Kidney epithelial cell (primary cell): ENCODE measurements at regions not wholly inside any gene's neighbourhood (a gene's known extent, or its start where the extent isn't known, plus 50 kb on each side); places are given as distances from the start of the nearest gene placed in this dataset.

ENCODE experiments used
- DNase-seq: peaks from one replicate; pipeline ENCODE4 v3.0.0-alpha.2; 2010; ENCODE audit warnings: low read depth
- H3K27me3 ChIP-seq: 2 replicates; pipeline ENCODE4 v1.6.0; 2011; ENCODE audit warnings: low read length; ENCODE audit not compliant: control insufficient read depth, insufficient read depth
- H3K36me3 ChIP-seq: 2 replicates; pipeline ENCODE4 v1.5.1; 2011; ENCODE audit warnings: low read length; ENCODE audit not compliant: control insufficient read depth, insufficient read depth
- H3K4me3 ChIP-seq: 2 replicates; pipeline ENCODE4 v1.5.1; 2011; ENCODE audit warnings: low read depth, mild to moderate bottlenecking, control low read depth, low read length
- TF ChIP-seq, protein P1 (sequence below): IDR thresholded peaks from 2 replicates; pipeline ENCODE4 v1.5.1; 2011; ENCODE audit warnings: mild to moderate bottlenecking, moderate library complexity, low read length, control low read depth, inconsistent platforms; ENCODE audit not compliant: insufficient read depth, poor library complexity, severe bottlenecking

DNA sequence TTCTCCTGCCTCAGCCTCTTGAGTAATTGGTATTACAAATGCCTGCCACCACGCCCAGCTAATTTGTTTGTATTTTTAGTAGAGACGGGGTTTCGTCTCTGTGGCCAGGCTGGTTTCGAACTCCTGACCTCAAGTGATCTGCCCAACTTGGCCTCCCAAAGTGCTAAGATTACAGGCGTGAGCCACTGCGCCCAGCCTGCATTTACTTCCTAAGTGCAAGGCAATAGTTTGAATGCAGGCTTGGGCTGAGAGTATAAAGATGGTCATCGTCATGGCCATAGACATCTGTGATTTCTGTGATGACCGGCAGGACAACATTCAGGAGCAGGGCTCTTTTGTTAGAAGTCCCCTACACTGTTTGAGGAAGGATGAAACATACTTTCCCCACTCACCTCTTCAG, 393.9 kb upstream of the SHH start:
- Histone ChIP-seq H3K36me3 (no peaks in the 10 kb centered on the region), H3K4me3 (no peak overlapping the region), H3K27me3 (no peaks in the 10 kb centered on the region)
- TF ChIP-seq, protein P1, sequence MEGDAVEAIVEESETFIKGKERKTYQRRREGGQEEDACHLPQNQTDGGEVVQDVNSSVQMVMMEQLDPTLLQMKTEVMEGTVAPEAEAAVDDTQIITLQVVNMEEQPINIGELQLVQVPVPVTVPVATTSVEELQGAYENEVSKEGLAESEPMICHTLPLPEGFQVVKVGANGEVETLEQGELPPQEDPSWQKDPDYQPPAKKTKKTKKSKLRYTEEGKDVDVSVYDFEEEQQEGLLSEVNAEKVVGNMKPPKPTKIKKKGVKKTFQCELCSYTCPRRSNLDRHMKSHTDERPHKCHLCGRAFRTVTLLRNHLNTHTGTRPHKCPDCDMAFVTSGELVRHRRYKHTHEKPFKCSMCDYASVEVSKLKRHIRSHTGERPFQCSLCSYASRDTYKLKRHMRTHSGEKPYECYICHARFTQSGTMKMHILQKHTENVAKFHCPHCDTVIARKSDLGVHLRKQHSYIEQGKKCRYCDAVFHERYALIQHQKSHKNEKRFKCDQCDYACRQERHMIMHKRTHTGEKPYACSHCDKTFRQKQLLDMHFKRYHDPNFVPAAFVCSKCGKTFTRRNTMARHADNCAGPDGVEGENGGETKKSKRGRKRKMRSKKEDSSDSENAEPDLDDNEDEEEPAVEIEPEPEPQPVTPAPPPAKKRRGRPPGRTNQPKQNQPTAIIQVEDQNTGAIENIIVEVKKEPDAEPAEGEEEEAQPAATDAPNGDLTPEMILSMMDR, result no peak
- DNase-seq, result no peak

DNA sequence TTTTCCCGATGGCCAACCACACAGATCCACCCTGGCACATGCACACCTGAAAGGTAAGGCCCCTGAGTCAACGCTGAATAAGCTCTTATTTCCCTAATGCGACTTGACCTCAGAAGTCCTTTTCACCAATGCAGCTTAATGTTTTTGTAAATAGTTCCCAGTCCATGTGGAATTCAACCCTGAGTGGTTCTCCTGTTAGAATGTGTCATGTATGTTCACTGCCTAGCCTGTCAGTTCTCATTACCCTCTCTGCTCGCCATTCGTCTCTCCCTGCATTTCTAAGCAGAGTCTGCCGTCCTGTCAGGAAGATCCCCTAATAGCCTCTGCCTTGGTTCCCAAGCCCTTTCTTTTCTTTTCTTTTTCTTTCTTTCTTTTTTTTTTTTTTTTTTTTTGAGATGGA, 392.6 kb upstream of the SHH start:
- Histone ChIP-seq H3K27me3 (no peaks in the 10 kb centered on the region), H3K36me3 (no peaks in the 10 kb centered on the region)
- TF ChIP-seq, protein P1, result no peak

DNA sequence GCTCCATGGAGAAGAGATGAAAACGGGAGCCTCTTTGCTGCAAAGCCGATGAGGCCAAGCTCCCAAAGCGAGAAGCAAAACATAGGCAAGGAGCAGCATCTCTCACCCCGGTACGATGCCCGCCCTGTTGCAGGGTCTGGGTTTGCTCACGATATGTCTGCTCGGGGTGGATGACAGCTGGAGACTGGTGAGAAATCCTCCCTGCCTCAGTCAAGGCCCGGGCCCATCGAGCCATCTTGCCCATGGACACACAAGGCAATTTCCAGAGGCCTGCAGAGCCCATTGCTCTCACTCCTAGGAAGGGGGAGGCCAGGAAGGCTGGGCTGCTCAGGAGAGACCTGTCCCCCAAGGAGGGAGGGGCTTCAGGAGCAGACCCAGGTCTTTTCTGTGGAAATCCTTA, 391.7 kb upstream of the SHH start:
- H3K4me3 ChIP-seq, result no peak overlapping the region
- no peaks in the 10 kb centered on the region for H3K36me3 ChIP-seq
- DNase-seq, result no peak
- TF ChIP-seq, protein P1, result no peak
- no peaks in the 10 kb centered on the region for H3K27me3 ChIP-seq

More for the DNA sequence above, 392.6 kb upstream of the SHH start:
- H3K4me3 ChIP-seq, result no peak overlapping the region
- no peak for DNase-seq

DNA sequence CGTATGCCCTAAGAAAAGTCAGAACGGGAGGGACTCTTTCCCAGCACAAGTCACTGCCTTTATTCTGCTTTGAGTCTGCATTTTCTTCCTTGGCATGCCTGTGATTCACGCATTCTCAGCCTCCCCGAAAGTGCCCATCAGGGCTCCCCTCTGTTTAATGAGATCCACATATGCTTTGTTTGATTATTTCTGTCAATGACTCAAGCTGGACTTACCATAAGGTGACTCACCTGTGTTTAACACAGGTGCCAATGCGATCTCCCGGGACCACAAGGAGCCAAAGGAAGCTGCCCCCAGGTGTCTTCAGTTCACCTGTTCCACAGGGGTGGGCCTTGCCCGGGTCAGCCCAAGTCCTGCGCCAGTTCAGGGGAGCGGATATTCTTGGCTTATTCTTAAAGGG, 386.0 kb upstream of the SHH start:
- Histone ChIP-seq H3K27me3 (no peaks in the 10 kb centered on the region), H3K4me3 (no peak overlapping the region), H3K36me3 (no peaks in the 10 kb centered on the region)
- DNase-seq, result no peak
- TF ChIP-seq, protein P1, result no peak

DNA sequence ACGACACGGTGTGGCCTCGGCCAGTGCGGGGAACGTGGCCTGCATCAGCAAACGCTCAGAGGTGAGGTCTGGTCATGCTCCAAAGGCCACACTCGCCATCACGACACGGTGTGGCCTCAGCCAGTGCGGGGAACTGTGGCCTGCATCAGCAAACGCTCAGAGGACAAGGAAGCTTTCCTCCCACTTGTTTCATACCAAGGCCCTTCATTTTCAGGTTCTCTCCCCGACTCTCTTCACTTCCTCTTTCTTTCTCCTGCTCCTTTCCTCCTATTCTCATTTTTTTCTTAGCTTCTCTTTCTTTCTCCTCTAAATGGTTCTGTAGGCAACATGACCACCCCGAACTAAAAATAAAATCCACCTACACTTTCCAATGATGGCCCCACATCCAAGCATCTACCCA, 384.4 kb upstream of the SHH start:
- TF ChIP-seq, protein P1, result no peak
- H3K4me3 ChIP-seq, result no peak overlapping the region
- no peak for DNase-seq
- H3K36me3 ChIP-seq, result no peaks in the 10 kb centered on the region
- H3K27me3 ChIP-seq, result no peaks in the 10 kb centered on the region

DNA sequence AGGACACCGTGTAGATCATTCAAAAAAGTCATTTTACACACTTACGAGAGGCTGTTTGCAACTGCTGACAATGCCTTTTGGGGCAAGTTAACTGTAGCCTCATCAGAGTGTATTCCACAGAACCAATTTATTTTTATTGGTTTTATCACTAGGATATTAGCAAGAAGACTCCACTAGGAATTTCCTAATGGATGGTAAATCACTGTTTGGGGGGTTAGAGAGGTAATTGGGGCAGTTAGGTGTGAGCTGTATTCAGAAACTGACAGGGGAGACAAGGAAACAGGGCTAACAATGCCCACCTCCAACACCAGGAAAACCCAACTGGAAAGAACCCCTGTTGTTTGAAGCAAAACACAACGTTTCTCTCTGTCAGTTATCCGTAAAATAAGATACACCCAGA, 383.0 kb upstream of the SHH start:
- Histone ChIP-seq H3K27me3 (no peaks in the 10 kb centered on the region), H3K36me3 (no peaks in the 10 kb centered on the region), H3K4me3 (no peak overlapping the region)
- TF ChIP-seq, protein P1, result no peak
- no peak for DNase-seq
